Memory B cell (primary cell): ENCODE measurements at regions not wholly inside any gene's neighbourhood (a gene's known extent, or its start where the extent isn't known, plus 50 kb on each side); places are given as distances from the start of the nearest gene placed in this dataset.
"Not testable (repeated sequence)": the region's sequence is repeated elsewhere in the genome, so short reads cannot be mapped to it uniquely, and the experiment has no call there.

Experiments
- ATAC-seq: fragments of 150-1000 bp; cut with Tn5 transposase; 2 replicates; pipeline ENCODE4 v1.10.0; 2021; ENCODE audit warnings: low read depth, mild to moderate bottlenecking, moderate library complexity
- DNase-seq, 2 donors: peaks; one replicate each; pipeline ENCODE4 v3.0.0; 2022; ENCODE audit warnings: low spot score in 2 of 2
- H3K27ac Mint-ChIP-seq: one replicate; pipeline ENCODE4 v1.8.0; 2022; ENCODE audit warnings: mild to moderate bottlenecking, moderate library complexity, mixed read lengths
- H3K27me3 Mint-ChIP-seq: one replicate; pipeline ENCODE4 v1.8.0; 2022; ENCODE audit warnings: mixed read lengths
- H3K36me3 Mint-ChIP-seq: one replicate; pipeline ENCODE4 v1.8.0; 2022; ENCODE audit warnings: mild to moderate bottlenecking, mixed read lengths
- H3K4me1 Mint-ChIP-seq: one replicate; pipeline ENCODE4 v1.8.0; 2022; ENCODE audit warnings: mixed read lengths
- H3K4me3 Mint-ChIP-seq: one replicate; pipeline ENCODE4 v1.8.0; 2022; ENCODE audit warnings: mild to moderate bottlenecking, moderate library complexity, mixed read lengths
- H3K9me3 Mint-ChIP-seq: one replicate; pipeline ENCODE4 v1.8.0; 2022; ENCODE audit warnings: mixed read lengths

DNA sequence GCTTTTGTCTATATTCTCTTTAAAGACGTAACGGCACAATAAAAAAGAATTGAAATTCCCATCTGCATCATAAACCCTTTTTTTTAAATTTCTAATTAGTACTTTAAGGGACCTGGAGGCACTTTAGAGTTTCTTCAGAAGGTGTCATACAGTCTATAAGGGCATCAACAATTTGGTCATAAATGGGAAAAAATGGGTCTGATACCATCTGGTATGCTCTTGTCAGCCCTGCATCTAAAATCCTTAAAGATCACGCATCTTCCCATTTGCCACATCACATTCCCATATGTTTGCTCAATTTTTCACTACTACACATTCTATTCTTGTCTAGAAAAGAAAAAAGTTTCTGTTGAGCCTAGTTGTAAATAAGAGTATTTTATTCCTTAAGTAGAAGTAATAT is 53.8 kb downstream of the COX7C start:
- H3K4me1 Mint-ChIP-seq, result no peaks in the 10 kb centered on the region
- no peak overlapping the region for H3K27ac Mint-ChIP-seq

DNA sequence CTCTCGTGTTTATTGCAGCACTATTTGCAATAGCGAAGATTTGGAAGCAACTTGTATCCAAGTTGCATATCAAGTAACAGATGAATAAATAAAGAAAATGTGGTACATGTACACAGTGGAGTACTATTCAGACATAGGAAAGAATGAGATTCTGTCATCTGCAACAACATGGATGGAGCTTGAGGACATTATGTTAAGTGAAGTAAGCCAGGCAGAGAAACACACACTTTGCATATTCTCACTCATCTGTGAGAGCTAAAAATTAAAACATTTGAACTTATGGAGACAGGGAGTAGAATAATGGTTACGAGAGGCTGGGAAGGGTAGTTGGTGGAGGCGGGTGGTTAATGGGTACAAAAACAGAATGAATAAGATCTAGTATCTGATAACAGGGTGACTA is 56.3 kb downstream of the COX7C start:
- Mint-ChIP-seq H3K27me3 (peaks cover 3% of the 10 kb centered on the region), H3K27ac (no peak overlapping the region)

More for the DNA sequence above, 53.8 kb downstream of the COX7C start:
- Mint-ChIP-seq H3K27me3 (peaks cover 3% of the 10 kb centered on the region), H3K4me3 (no peak overlapping the region), H3K36me3 (no peaks in the 10 kb centered on the region), H3K9me3 (no peaks in the 10 kb centered on the region)
- no peak for ATAC-seq
- no peak for DNase-seq

DNA sequence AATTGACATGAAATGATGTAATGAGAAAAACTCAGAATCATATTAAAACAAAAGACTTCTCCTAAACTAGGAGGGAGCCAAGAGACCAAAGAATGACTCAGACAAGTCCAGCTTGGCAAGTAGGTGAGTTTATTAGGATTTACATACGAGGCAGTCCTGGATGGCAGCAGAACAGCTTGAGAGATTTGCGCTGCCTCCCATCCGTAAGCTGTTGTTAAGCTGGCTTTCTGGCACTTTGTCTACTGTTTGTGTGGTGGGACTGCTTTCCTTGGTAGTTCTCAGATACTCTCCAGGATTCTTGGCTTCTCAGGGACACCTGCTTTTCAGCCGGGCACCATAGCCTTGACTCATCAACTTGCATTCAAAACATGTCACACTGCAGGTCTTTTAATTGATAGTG is 57.6 kb downstream of the COX7C start:
- H3K9me3 Mint-ChIP-seq, result no peaks in the 10 kb centered on the region
- no peak for ATAC-seq
- no peaks in the 10 kb centered on the region for H3K36me3 Mint-ChIP-seq
- H3K4me1 Mint-ChIP-seq, result no peaks in the 10 kb centered on the region
- H3K27ac Mint-ChIP-seq, result no peak overlapping the region
- H3K27me3 Mint-ChIP-seq, result peaks cover 3% of the 10 kb centered on the region
- no peak overlapping the region for H3K4me3 Mint-ChIP-seq
- DNase-seq, result no peak

More for the DNA sequence above, 56.3 kb downstream of the COX7C start:
- Mint-ChIP-seq H3K36me3 (no peaks in the 10 kb centered on the region), H3K9me3 (no peaks in the 10 kb centered on the region), H3K4me1 (no peaks in the 10 kb centered on the region), H3K4me3 (no peak overlapping the region)
- no peak for ATAC-seq
- DNase-seq, result no peak

DNA sequence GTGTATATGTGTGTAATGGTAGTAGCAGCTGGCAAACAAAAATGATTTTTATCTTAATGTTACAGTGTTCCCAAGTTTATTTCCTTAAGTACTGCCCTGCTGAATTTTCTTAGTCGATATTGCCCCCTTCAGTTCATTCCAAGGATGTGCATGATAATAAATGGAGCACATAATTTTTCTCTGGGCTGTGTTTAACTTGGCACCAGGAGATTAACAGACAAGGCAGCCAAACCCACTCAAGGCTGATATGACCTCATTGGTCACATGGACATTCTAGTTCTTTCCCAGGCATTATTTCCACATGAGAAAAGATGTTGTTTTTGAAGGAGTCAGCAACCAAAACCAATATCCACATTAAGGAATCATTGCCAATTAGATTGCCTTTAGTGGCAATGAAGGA is 61.8 kb downstream of the COX7C start:
- H3K36me3 Mint-ChIP-seq, result no peaks in the 10 kb centered on the region

DNA sequence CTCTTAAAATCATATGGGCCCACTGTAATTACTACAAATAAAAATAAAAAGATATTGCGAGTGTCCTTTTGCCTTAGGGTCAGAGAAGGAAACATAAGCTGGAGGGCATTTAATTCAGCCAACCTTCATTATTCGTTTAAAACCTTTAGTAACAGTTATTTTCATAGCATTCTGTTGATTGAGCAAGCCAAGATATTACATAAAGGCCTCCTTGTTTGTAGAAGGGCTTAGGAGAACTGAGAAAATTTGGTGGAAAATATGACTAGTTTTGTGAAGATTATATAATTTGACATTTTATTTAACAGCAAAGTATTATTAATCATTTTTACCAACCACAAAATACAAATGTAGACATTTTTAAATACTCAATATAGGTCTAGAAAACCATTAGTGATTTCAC is 62.2 kb downstream of the COX7C start:
- no peaks in the 10 kb centered on the region for H3K4me1 Mint-ChIP-seq
- peaks cover 2% of the 10 kb centered on the region for H3K27me3 Mint-ChIP-seq
- H3K36me3 Mint-ChIP-seq, result no peaks in the 10 kb centered on the region
- DNase-seq (no peak), ATAC-seq (no peak)
- H3K9me3 Mint-ChIP-seq, result no peaks in the 10 kb centered on the region
- H3K27ac Mint-ChIP-seq, result no peak overlapping the region
- no peak overlapping the region for H3K4me3 Mint-ChIP-seq

More for the DNA sequence above, 61.8 kb downstream of the COX7C start:
- ATAC-seq (peak; percentile 50), DNase-seq (no peak)
- H3K27ac Mint-ChIP-seq, result no peak overlapping the region
- no peaks in the 10 kb centered on the region for H3K9me3 Mint-ChIP-seq
- peaks cover 2% of the 10 kb centered on the region for H3K27me3 Mint-ChIP-seq
- H3K4me1 Mint-ChIP-seq, result no peaks in the 10 kb centered on the region
- no peak overlapping the region for H3K4me3 Mint-ChIP-seq

DNA sequence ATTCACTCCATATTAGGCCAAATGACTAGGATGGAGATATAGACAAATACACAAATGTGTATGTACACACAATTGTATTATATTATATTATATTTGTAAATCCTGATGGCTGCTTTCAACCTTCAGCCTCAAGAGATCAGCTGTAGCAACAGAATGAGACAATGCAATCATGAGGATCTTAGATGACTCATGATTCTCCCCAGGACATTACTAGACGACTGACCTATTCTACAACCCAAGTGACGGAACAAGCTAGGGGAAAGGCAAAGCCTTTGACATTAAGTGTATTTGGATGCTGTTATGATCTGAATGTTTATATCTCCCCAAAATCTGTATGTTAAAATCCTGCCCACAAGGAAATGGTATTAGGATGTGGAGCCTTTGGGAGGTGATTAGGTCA is 66.5 kb downstream of the COX7C start:
- H3K4me1 Mint-ChIP-seq, result no peaks in the 10 kb centered on the region
- H3K9me3 Mint-ChIP-seq, result no peaks in the 10 kb centered on the region
- no peak overlapping the region for H3K4me3 Mint-ChIP-seq
- DNase-seq (no peak), ATAC-seq (no peak)
- peaks cover 2% of the 10 kb centered on the region for H3K27me3 Mint-ChIP-seq
- H3K27ac Mint-ChIP-seq, result no peak overlapping the region
- no peaks in the 10 kb centered on the region for H3K36me3 Mint-ChIP-seq

DNA sequence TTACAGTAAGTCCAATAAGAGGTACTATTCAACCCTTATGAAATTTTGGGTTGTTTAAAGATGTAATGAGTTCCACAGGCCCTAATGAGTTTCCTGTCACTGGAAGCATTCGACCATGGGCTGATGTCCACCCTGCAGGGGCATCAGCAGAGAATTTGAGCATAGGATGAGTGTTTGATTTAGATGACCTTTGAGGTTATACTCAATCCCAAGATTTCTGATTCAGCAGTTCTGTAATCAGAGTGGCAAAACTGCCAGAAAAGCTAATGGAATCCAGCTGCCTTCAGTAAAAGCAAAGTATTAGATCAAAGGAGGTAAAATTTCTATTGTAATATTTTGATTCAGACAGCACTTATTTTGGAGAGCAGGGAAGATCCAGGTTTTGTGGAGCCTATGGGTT is 68.3 kb downstream of the COX7C start:
- Mint-ChIP-seq H3K4me1 (no peaks in the 10 kb centered on the region), H3K4me3 (no peak overlapping the region), H3K27ac (no peak overlapping the region), H3K36me3 (no peaks in the 10 kb centered on the region), H3K27me3 (peaks cover 2% of the 10 kb centered on the region), H3K9me3 (no peaks in the 10 kb centered on the region)
- DNase-seq, result no peak
- no peak for ATAC-seq

DNA sequence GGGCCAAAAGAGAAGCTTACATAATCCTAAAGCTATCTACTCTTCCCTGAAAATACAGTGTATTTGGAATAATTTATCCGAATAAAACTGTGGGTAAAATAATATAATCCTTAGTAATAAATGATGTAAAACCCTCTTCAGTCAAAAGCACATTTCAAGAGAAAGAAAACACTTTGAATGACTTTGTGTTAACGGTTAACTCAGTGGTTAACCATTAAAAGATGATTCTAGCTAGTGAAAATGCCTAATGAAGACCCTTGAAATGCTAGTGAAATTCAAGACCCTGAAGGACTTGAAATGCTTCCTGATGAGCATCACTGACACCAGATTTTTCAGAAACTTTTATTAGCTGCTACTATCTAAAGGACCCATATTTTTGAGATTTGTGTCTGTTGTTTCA is 70.7 kb downstream of the COX7C start:
- ATAC-seq (no peak), DNase-seq (no peak)
- Mint-ChIP-seq H3K36me3 (no peaks in the 10 kb centered on the region), H3K4me1 (no peaks in the 10 kb centered on the region), H3K9me3 (no peaks in the 10 kb centered on the region), H3K27ac (no peak overlapping the region), H3K27me3 (no peaks in the 10 kb centered on the region), H3K4me3 (no peak overlapping the region)

DNA sequence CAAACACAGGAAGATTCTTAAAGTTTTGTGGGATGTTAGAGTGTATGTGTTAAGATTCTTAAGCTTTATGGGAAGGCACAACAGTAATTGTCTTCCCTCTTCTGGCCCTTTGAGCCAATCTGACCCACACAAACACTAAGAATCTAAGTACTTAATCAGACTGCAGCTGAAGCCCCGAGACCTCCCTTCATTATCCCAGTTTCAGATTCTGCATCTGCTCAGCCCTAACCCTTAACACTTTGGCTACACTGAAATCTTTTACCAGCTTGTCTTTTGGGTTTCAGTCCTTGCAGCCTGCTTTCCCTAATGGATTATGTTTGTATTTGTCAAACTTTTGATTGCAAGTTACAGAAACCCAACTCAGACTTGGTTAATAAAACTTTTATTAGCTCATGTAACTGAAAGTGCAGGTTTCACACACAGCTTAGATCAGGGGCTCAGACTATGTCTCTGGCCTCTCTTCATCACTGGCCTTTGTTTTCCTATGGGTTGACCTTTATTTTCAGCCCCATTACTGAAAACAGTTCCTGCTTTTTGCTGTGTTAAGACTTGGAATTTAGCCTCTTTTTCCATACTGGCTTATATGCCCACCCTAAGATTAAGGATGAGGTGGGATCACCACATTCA is 71.5 kb downstream of the COX7C start:
- Mint-ChIP-seq H3K36me3 (no peaks in the 10 kb centered on the region), H3K4me3 (no peak overlapping the region), H3K9me3 (no peaks in the 10 kb centered on the region), H3K4me1 (no peaks in the 10 kb centered on the region), H3K27ac (no peak overlapping the region), H3K27me3 (no peaks in the 10 kb centered on the region)
- ATAC-seq (no peak), DNase-seq (no peak)

DNA sequence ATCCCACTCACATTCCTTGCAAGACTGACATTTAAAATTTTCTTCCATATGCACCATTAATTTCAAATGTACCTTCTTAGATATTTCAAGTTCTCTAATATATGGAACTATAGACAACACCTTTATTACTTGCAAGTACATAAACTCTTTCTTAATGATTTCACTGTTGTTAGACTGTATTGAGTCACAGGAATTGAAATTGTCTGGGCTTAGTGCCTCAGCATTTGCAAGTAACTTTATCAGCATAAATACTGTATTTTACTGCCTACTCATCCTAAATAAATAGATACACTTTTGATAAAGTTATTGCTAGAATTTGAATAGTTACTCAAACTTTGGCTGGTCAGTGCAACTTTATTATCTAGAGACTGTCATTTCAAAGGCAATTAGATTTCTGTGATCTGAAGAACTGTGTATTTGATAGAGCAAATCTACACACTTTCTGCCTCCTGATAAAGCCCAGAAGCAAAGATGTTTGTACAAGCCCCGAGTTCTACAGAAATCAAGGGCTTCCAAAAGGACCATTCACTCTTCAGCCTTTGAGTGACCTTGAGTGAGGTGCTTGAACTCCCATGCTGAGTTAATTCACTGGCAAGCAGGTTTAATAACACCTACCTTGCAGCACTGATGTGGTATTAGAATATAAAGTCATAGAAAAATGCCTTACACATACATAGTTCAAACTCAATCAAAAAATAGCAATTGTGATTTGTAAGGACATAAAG is 91.6 kb downstream of the COX7C start:
- H3K4me1 Mint-ChIP-seq, result no peaks in the 10 kb centered on the region
- H3K27me3 Mint-ChIP-seq, result peaks cover 3% of the 10 kb centered on the region
- no peaks in the 10 kb centered on the region for H3K9me3 Mint-ChIP-seq

DNA sequence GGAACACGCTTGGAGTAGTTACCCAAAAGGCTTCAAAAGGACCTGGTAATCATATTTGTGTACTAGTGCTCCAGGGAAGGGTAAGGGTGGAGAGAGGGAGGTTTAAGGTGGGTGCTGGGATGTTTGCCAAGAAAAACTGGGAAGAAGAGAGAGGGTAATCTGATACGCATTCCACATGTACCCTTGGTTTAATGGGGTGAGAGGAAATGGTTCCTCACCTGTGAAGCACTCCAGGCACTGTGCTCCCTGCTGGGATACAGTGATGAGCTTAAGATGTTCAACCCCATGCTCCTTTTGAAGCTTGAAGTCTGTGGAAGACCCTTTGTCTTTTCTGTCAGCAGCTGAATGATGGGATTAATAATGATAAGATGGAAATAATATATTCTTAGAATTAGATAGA is 98.4 kb downstream of the COX7C start:
- no peak overlapping the region for H3K27ac Mint-ChIP-seq
- H3K9me3 Mint-ChIP-seq, result no peaks in the 10 kb centered on the region
- no peak overlapping the region for H3K4me3 Mint-ChIP-seq
- DNase-seq, result no peak
- ATAC-seq, result no peak
- H3K4me1 Mint-ChIP-seq, result no peaks in the 10 kb centered on the region
- no peaks in the 10 kb centered on the region for H3K27me3 Mint-ChIP-seq
- H3K36me3 Mint-ChIP-seq, result no peaks in the 10 kb centered on the region

More for the DNA sequence above, 91.6 kb downstream of the COX7C start:
- no peak for DNase-seq
- Mint-ChIP-seq H3K4me3 (no peak overlapping the region), H3K36me3 (no peaks in the 10 kb centered on the region), H3K27ac (no peak overlapping the region)
- ATAC-seq, result no peak

DNA sequence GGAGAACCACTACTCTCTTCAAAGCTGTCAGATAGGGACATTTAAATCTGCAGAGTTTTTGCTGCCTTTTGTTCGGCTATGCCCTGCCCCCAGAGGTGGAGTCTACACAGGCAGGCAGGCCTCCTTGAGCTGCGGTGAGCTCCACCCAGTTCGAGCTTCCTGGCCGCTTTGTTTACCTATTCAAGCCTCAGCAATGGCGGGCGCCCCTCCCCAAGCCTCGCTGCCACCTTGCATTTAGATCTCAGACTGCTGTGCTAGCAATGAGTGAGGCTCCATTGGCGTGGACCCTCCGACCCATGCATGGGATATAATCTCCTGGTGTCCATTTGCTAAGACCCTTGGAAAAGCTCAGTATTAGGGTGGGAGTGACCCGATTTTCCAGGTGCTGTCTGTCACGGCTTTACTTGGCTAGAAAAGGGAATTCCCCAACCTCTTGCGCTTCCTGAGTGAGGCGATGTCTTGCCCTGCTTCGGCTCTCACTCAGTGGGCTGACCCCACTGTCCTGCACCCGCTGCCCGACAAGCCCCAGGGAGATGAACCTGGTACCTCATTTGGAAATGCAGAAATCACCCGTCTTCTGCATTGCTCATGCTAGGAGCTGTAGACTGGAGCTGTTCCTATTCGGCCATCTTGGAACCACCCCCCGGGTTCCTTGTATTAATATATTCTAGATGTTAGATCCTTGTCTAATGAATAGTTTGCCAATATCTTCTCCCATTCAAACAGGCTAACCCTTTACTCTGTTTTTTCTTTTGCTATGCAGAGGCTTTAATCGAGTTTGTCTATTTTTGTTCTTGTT is 113.8 kb downstream of the COX7C start:
- not testable (repeated sequence) for H3K27ac Mint-ChIP-seq, ATAC-seq, H3K9me3 Mint-ChIP-seq, H3K36me3 Mint-ChIP-seq, H3K4me3 Mint-ChIP-seq, DNase-seq, H3K4me1 Mint-ChIP-seq, H3K27me3 Mint-ChIP-seq

DNA sequence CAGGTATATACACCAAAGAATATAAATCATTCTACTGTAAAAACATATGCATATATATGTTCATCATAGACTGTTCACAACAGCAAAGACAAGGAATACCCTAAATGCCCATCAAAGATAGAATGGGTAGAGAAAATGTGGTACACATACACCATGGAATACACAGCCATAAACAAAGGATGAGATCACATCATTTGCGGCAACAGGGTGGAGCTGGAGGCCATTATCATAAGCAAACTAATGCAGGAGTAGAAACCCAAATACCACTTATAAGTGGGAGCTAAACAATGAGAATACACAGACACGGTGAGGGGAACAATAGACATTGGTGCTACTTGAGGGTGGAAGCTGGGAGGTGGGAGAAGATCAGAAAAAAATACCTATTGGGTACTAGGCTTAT is 117.6 kb downstream of the COX7C start:
- Mint-ChIP-seq H3K9me3 (peaks cover 13% of the 10 kb centered on the region), H3K27me3 (no peaks in the 10 kb centered on the region), H3K36me3 (peaks cover 1% of the 10 kb centered on the region), H3K4me3 (no peak overlapping the region), H3K27ac (no peak overlapping the region), H3K4me1 (no peaks in the 10 kb centered on the region)
- DNase-seq, result no peak
- ATAC-seq, result no peak

DNA sequence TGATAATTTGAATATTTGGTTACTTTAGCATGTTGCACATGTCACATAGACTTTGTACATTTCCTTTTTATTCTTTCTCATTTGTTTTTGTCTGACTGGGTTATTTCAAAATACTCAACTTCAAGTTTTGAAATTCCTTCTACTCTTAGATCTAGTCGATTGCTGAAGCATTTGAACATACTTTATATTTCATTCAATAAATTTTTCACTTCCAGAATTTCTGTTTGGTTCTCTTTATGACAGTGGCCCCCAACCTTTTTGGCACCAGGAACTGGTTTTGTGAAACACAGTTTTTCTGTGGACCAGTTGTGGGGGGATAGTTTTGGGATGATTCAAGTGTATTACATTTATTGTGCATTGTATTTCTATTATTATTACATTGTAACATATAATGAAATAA is 119.8 kb downstream of the COX7C start:
- ATAC-seq (no peak), DNase-seq (no peak)
- Mint-ChIP-seq H3K27me3 (no peaks in the 10 kb centered on the region), H3K27ac (no peak overlapping the region), H3K9me3 (peaks cover 10% of the 10 kb centered on the region), H3K4me1 (no peaks in the 10 kb centered on the region), H3K4me3 (no peak overlapping the region), H3K36me3 (peaks cover 1% of the 10 kb centered on the region)
